SK-N-MC (cell line): ENCODE measurements at regions not wholly inside any gene's neighbourhood (a gene's known extent, or its start where the extent isn't known, plus 50 kb on each side); places are given as distances from the start of the nearest gene placed in this dataset.

Experiments used
- EZH2 ChIP-seq: fragments of 200-600 bp; sonication (generic); IDR thresholded peaks from one replicate; pipeline ENCODE4 v1.6.1; 2017; ENCODE audit warnings: antibody characterized with exemption
- FOXP2 ChIP-seq: optimal IDR thresholded peaks from 2 replicates; pipeline ENCODE3; 2011; ENCODE audit warnings: mild to moderate bottlenecking, moderate library complexity; ENCODE audit not compliant: insufficient read depth; ENCODE audit errors: extremely low read length, control extremely low read depth
- POLR2AphosphoS5 ChIP-seq: IDR thresholded peaks from 2 replicates; pipeline ENCODE4 v1.6.1; 2012; ENCODE audit warnings: mild to moderate bottlenecking, low read depth, low read length, borderline replicate concordance

DNA sequence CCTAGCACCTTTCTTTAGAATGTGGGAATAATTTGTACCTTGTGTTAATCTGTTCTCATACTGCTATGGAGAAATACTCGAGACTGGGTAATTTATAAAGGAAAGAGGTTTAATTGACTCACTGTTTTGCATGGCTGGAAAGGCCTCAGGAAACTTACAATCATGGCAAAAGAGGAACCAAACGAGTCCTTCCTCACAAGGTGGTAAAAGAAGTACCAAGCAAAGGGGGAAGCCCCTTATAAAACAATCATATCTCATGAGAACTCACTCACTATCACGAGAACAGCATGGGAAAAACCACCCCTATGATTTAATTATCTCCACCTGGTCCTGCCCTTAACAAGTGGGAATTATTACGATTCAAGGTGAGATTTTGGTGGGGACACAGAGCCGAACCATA is 127.1 kb upstream of the ANO3 start:
- TF ChIP-seq EZH2 (no peak), FOXP2 (no peak), POLR2AphosphoS5 (no peak)
